Hepatocyte (in vitro differentiated cells): ENCODE measurements at regions not wholly inside any gene's neighbourhood (a gene's known extent, or its start where the extent isn't known, plus 50 kb on each side); places are given as distances from the start of the nearest gene placed in this dataset.

Experiments used
- DNase-seq: peaks from one replicate; pipeline ENCODE4 v3.0.0-alpha.2; 2016; ENCODE audit warnings: low spot score
- H2AFZ ChIP-seq: fragments of 200-600 bp; sonication (generic); 2 replicates; pipeline ENCODE4 v1.6.0; 2016; ENCODE audit warnings: antibody characterized with exemption, mild to moderate bottlenecking
- H3K27ac ChIP-seq: fragments of 200-600 bp; sonication (generic); 2 replicates; pipeline ENCODE4 v1.5.1; 2016; ENCODE audit warnings: mild to moderate bottlenecking
- H3K27me3 ChIP-seq: fragments of 200-600 bp; sonication (generic); 2 replicates; pipeline ENCODE4 v1.6.1; 2016
- H3K36me3 ChIP-seq: fragments of 200-600 bp; sonication (generic); replicated peaks from 2 replicates; pipeline ENCODE4 v1.5.1; 2016; ENCODE audit warnings: low read depth; ENCODE audit not compliant: insufficient read depth
- H3K4me1 ChIP-seq: fragments of 200-600 bp; sonication (generic); 2 replicates; pipeline ENCODE4 v1.5.1; 2016; ENCODE audit warnings: mild to moderate bottlenecking, moderate library complexity; ENCODE audit not compliant: insufficient read depth
- H3K4me2 ChIP-seq: fragments of 200-600 bp; sonication (generic); 2 replicates; pipeline ENCODE4 v1.6.0; 2016
- H3K4me3 ChIP-seq: fragments of 200-600 bp; sonication (generic); 2 replicates; pipeline ENCODE4 v1.5.1; 2016; ENCODE audit warnings: mild to moderate bottlenecking
- H3K79me2 ChIP-seq: fragments of 200-600 bp; sonication (generic); 2 replicates; pipeline ENCODE4 v1.6.0; 2017; ENCODE audit warnings: mild to moderate bottlenecking
- H3K9me2 ChIP-seq: fragments of 200-600 bp; sonication (generic); replicated peaks from 2 replicates; pipeline ENCODE4 v1.6.0; 2017; ENCODE audit warnings: mild to moderate bottlenecking; ENCODE audit not compliant: insufficient read depth
- H3K9me3 ChIP-seq: fragments of 200-600 bp; sonication (generic); 2 replicates; pipeline ENCODE4 v1.5.1; 2016; ENCODE audit warnings: low read depth, mild to moderate bottlenecking
- H4K20me1 ChIP-seq: fragments of 200-600 bp; sonication (generic); 2 replicates; pipeline ENCODE4 v1.6.0; 2016; ENCODE audit warnings: mild to moderate bottlenecking; ENCODE audit not compliant: insufficient read depth, poor library complexity, severe bottlenecking
- EZH2 ChIP-seq: fragments of 200-600 bp; sonication (generic); IDR thresholded peaks from 2 replicates; pipeline ENCODE4 v1.6.1; 2016; ENCODE audit warnings: antibody characterized with exemption, mild to moderate bottlenecking, borderline replicate concordance
- EZH2phosphoT487 ChIP-seq: fragments of 200-600 bp; sonication (generic); IDR thresholded peaks from one replicate; pipeline ENCODE4 v1.6.1; 2018; ENCODE audit warnings: antibody characterized with exemption, mild to moderate bottlenecking, low read depth, moderate library complexity; ENCODE audit not compliant: unreplicated experiment, severe bottlenecking
- WGBS: methylation state at CpG from one replicate; pipeline ENCODE4 v1.1.6; 2016; ENCODE audit warnings: low lambda C conversion rate; ENCODE audit errors: missing lambda C conversion rate; 5-methylcytosine and 5-hydroxymethylcytosine counted together
- TF ChIP-seq, protein P1 (sequence below): fragments of 200-600 bp; sonication (generic); IDR thresholded peaks from 2 replicates; pipeline ENCODE4 v1.5.1; 2016; ENCODE audit warnings: antibody characterized with exemption, mild to moderate bottlenecking; ENCODE audit not compliant: poor library complexity

DNA sequence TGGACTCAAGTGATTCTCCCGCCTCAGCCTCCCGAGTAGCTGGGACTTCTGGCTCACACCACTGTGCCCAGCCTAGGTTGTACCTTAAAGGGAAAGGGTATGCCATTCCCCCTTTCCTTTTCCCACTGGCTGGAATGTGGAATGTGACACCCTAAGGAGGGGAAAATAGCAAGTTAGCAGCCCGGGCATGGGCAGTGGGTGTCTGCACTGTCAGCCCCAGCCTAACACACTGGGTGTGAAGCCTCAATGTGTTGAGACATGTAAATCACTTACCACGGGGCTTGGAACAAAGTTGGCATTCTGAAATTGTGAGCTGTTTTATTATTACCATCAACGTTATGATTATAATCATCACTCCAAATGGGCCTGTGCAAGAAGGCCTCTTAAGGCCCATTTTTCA lies 80.8 kb upstream of the PTPN1 start:
- no peak overlapping the region for H3K4me3 ChIP-seq
- H3K79me2 ChIP-seq: no peaks in the 10 kb centered on the region
- no peaks in the 10 kb centered on the region for H3K27me3 ChIP-seq
- 83% methylated on average over 5 of the region's 5 CpGs for WGBS
- no peaks in the 10 kb centered on the region for H3K9me2 ChIP-seq
- TF ChIP-seq EZH2phosphoT487 (no peak), EZH2 (no peak)
- TF ChIP-seq, protein P1, sequence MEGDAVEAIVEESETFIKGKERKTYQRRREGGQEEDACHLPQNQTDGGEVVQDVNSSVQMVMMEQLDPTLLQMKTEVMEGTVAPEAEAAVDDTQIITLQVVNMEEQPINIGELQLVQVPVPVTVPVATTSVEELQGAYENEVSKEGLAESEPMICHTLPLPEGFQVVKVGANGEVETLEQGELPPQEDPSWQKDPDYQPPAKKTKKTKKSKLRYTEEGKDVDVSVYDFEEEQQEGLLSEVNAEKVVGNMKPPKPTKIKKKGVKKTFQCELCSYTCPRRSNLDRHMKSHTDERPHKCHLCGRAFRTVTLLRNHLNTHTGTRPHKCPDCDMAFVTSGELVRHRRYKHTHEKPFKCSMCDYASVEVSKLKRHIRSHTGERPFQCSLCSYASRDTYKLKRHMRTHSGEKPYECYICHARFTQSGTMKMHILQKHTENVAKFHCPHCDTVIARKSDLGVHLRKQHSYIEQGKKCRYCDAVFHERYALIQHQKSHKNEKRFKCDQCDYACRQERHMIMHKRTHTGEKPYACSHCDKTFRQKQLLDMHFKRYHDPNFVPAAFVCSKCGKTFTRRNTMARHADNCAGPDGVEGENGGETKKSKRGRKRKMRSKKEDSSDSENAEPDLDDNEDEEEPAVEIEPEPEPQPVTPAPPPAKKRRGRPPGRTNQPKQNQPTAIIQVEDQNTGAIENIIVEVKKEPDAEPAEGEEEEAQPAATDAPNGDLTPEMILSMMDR: no peak
- no peaks in the 10 kb centered on the region for H3K36me3 ChIP-seq
- no peak overlapping the region for H3K4me2 ChIP-seq
- no peaks in the 10 kb centered on the region for H3K9me3 ChIP-seq
- peaks cover 14% of the 10 kb centered on the region for H3K4me1 ChIP-seq
- no peak overlapping the region for H3K27ac ChIP-seq
- no peak for DNase-seq
- no peaks in the 10 kb centered on the region for H4K20me1 ChIP-seq
- H2AFZ ChIP-seq: no peak overlapping the region

DNA sequence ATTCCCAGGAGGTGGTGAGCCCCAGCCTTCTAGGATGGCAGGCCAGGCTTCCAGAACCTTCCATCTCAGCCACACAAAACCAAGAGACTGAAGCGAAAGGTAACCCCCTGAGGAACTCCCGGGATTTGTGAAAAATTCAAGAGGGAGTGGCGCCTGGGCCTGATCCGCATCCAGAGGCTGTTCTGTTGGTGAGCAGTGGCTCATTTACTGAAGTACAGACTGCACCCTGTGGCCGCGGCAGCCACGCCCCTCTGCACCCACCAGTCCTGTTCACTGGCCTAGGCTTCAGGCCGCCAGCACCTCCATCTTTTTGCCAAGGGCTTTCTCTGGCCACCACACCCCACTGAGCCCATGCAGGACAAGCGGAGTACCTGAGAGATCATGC lies 79.1 kb upstream of the PTPN1 start:
- Histone ChIP-seq H4K20me1 (no peaks in the 10 kb centered on the region), H2AFZ (no peak overlapping the region), H3K27me3 (no peaks in the 10 kb centered on the region), H3K27ac (no peak overlapping the region), H3K4me3 (no peak overlapping the region), H3K4me2 (no peak overlapping the region), H3K9me3 (no peaks in the 10 kb centered on the region), H3K4me1 (peaks cover 14% of the 10 kb centered on the region), H3K36me3 (no peaks in the 10 kb centered on the region), H3K9me2 (no peaks in the 10 kb centered on the region), H3K79me2 (no peaks in the 10 kb centered on the region)
- TF ChIP-seq EZH2 (no peak), EZH2phosphoT487 (no peak)
- TF ChIP-seq, protein P1: no peak
- no peak for DNase-seq
- 90% methylated on average over 9 of the region's 9 CpGs for WGBS

DNA sequence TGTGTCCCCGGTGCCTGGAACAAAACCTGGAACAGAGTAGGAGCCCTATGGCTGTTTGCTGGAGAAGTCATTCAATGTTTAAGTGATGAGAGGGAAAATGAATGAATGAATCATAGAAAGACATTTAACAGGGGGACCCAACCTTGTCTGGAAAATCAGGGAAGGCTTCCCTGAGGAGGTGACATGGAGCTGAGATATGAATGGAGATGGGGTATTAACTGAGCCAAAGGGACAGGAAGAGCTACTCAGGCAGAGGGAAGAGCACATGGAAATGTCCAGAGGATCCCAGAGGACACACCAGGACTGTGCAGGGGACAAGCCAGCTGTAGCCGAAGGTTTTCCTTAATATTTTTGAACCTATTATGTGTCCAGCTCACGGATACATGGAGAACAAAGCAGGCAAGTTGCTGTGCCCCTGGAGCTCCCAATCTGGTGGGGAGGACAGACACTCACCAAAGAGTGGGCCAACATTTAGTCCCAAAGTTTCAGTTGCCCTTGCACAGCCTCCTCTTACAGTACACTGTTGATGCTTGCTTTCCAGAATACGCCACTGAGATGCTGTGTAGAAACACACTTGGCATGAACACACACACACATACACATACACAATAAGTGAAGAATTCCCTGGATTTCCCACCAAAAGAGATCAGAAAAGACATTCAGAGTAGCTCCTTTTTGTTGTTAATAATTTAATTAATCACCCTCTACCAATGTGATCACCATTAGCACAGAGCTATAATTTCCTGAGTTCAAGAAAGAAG lies 77.0 kb upstream of the PTPN1 start:
- 93% methylated on average over 4 of the region's 4 CpGs for WGBS
- no peak overlapping the region for H3K4me2 ChIP-seq
- no peak overlapping the region for H3K4me3 ChIP-seq
- no peak overlapping the region for H2AFZ ChIP-seq
- no peak for TF ChIP-seq EZH2phosphoT487
- TF ChIP-seq, protein P1: no peak
- TF ChIP-seq EZH2: no peak
- no peaks in the 10 kb centered on the region for H3K9me2 ChIP-seq
- no peaks in the 10 kb centered on the region for H3K27me3 ChIP-seq
- no peaks in the 10 kb centered on the region for H3K36me3 ChIP-seq
- no peak for DNase-seq
- peak overlapping the region; percentile 14 for H3K27ac ChIP-seq
- no peaks in the 10 kb centered on the region for H3K79me2 ChIP-seq
- H3K4me1 ChIP-seq: peaks cover 1% of the 10 kb centered on the region
- H3K9me3 ChIP-seq: no peaks in the 10 kb centered on the region
- no peaks in the 10 kb centered on the region for H4K20me1 ChIP-seq

DNA sequence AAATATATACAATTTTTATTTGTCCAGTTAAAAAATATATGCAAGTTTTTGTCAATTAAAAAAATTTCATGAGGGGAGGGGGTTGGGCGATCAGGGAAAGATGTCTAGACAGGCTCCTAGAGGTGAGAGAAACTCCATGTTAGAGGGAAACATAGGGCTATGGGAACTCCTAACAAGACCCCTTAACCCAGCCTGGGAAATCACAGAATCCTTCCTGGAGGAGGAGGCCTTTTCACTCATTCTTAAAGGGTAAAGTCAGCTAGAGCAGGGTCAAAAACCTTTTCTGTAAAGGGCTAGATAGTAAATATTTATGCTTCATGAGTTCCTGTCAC lies 75.9 kb upstream of the PTPN1 start:
- H3K4me2 ChIP-seq: no peak overlapping the region
- H3K79me2 ChIP-seq: no peaks in the 10 kb centered on the region
- no peak for DNase-seq
- TF ChIP-seq, protein P1: no peak
- TF ChIP-seq EZH2 (no peak), EZH2phosphoT487 (no peak)
- no peaks in the 10 kb centered on the region for H3K36me3 ChIP-seq
- no peak overlapping the region for H2AFZ ChIP-seq
- peak overlapping the region; percentile 27 for H3K27ac ChIP-seq
- no peaks in the 10 kb centered on the region for H3K9me2 ChIP-seq
- no peaks in the 10 kb centered on the region for H3K4me1 ChIP-seq
- no peak overlapping the region for H3K4me3 ChIP-seq
- no peaks in the 10 kb centered on the region for H3K9me3 ChIP-seq
- no peaks in the 10 kb centered on the region for H4K20me1 ChIP-seq
- H3K27me3 ChIP-seq: no peaks in the 10 kb centered on the region
- 96% methylated on average over 1 of the region's 1 CpG for WGBS
